ENCODE measurements at regions not wholly inside any gene's neighbourhood (a gene's known extent, or its start where the extent isn't known, plus 50 kb on each side); places are given as distances from the start of the nearest gene placed in this dataset.

GRCh38 chr12:27899151-27899661 is 73.3 kb downstream of the PTHLH start (continued):
- TF ChIP-seq ZNF329 (CRISPR knock-in tag; IDR thresholded peaks at IDR 0.05; ENCODE audit: low read depth): no peak
- no peak for TF ChIP-seq ZNF609 (CRISPR knock-in tag; IDR thresholded peaks at IDR 0.05; ENCODE audit: borderline replicate concordance)
- no peak for TF ChIP-seq MXD1 (CRISPR knock-in tag; IDR thresholded peaks at IDR 0.05)
- TF ChIP-seq DNMT3B (CRISPR knock-in tag; conservative IDR thresholded peaks at IDR 0.05): no peak
- TF ChIP-seq MTF2 (CRISPR knock-in tag; IDR thresholded peaks at IDR 0.05; ENCODE audit: borderline replicate concordance): no peak
- TF ChIP-seq ZBTB38 (CRISPR knock-in tag; IDR thresholded peaks at IDR 0.05): no peak
- TF ChIP-seq LCORL (IDR thresholded peaks at IDR 0.05): no peak
- TF ChIP-seq LCORL (CRISPR knock-in tag; IDR thresholded peaks at IDR 0.05): 0 out of 2 replicates have a peak, but pooled peaks have one; percentile 53
- no peak for TF ChIP-seq ZNF773 (CRISPR knock-in tag; IDR thresholded peaks at IDR 0.05; ENCODE audit: borderline replicate concordance)
- TF ChIP-seq FOXA3 (CRISPR knock-in tag; IDR thresholded peaks at IDR 0.05): peak; percentile 88
- TF ChIP-seq IRF1 (CRISPR knock-in tag; IDR thresholded peaks at IDR 0.05; ENCODE audit: low read depth): no peak
- no peak for TF ChIP-seq AGO1 (IDR thresholded peaks at IDR 0.05; ENCODE audit: low read depth, low read length, poor library complexity, severe bottlenecking)
- no peak for TF ChIP-seq ZNF710 (CRISPR knock-in tag; IDR thresholded peaks at IDR 0.05; ENCODE audit: borderline replicate concordance)
- no peak for TF ChIP-seq POLR2G (IDR thresholded peaks at IDR 0.05; ENCODE audit: low read depth, low read length)
- no peak for TF ChIP-seq ZSCAN25 (CRISPR knock-in tag; IDR thresholded peaks at IDR 0.05)
- TF ChIP-seq STAG1 (CRISPR knock-in tag; IDR thresholded peaks at IDR 0.05): no peak
- TF ChIP-seq ELF1 (CRISPR knock-in tag; IDR thresholded peaks at IDR 0.05): no peak
- TF ChIP-seq TEAD2 (CRISPR knock-in tag; IDR thresholded peaks at IDR 0.05): no peak
- TF ChIP-seq ZNF253 (CRISPR knock-in tag; IDR thresholded peaks at IDR 0.05; ENCODE audit: borderline replicate concordance): no peak
- TF ChIP-seq ZFP36 (IDR thresholded peaks at IDR 0.05; ENCODE audit: borderline replicate concordance, low read depth, low read length, partially characterized antibody): no peak
- peak; percentile 32; the same call in 1 of the 2 replicates for TF ChIP-seq HOXA3 (CRISPR knock-in tag; IDR thresholded peaks at IDR 0.05)
- no peak for TF ChIP-seq ZNF563 (CRISPR knock-in tag; IDR thresholded peaks at IDR 0.05)
- TF ChIP-seq ZNF207 (IDR thresholded peaks at IDR 0.05; ENCODE audit: borderline replicate concordance): no peak
- no peak for TF ChIP-seq ZBTB7B (CRISPR knock-in tag; IDR thresholded peaks at IDR 0.05)
- TF ChIP-seq HNRNPK (IDR thresholded peaks at IDR 0.05; ENCODE audit: low read depth, low read length, poor library complexity, severe bottlenecking): no peak

All from HepG2 (cell line).